GM21528 (cell line): ENCODE measurements at regions not wholly inside any gene's neighbourhood (a gene's known extent, or its start where the extent isn't known, plus 50 kb on each side); places are given as distances from the start of the nearest gene placed in this dataset.

Experiments used
- ATAC-seq: cut with Tn5 transposase; IDR thresholded peaks from one replicate; pipeline ENCODE4 v1.9.1; 2021; ENCODE audit warnings: mild to moderate bottlenecking, moderate library complexity; ENCODE audit not compliant: unreplicated experiment, low FRiP score

GRCh38 chr7:106487892-106488291 is 173.1 kb downstream of the CCDC71L start:
- no peak for ATAC-seq

- ATAC-seq: no peak
These were observed 174.6 kb downstream of the CCDC71L start for GRCh38 chr7:106486331-106486730.

DNA sequence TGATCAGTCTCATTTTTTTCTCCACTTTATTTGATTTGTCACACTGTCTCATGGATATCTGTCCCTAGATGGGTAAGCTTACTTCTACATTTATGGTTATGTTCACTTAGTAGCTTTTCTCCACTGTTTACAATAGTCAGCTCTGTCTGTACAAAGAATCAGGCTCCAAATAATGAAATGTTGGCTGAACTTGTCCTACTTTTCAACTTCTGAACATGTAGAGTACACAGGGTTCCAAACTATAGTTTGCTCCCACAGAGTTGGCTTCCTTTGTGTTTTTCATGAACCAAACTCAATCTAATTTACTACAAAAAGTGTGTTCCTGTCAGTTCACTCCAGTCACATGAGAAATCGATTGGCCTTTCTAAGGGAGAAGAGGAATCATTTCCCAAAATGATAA is 175.0 kb downstream of the CCDC71L start:
- no peak for ATAC-seq

GRCh38 chr7:106485031-106485551 is 175.9 kb downstream of the CCDC71L start:
- no peak for ATAC-seq

- ATAC-seq: no peak
These were observed 176.4 kb downstream of the CCDC71L start for GRCh38 chr7:106484562-106484961.

DNA sequence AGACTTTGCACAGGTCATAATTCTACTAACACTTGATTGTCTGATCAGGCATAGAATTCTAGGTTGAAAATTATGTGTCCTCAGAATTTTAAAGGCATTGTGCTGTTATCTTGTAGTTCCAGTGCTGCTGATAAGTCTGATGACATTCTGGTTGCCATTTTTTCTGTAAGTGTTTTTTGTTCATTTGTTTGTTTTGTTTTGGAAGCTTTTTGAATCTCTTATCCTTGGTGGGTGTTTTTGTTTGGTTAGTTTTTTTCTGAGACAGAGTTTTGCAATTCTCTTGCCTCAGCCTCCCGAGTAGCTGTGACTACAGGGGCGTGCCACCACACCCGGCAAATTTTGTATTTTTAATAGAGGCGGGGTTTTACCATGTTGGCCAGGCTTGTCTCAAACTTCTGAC is 178.9 kb downstream of the CCDC71L start:
- no peak for ATAC-seq

DNA sequence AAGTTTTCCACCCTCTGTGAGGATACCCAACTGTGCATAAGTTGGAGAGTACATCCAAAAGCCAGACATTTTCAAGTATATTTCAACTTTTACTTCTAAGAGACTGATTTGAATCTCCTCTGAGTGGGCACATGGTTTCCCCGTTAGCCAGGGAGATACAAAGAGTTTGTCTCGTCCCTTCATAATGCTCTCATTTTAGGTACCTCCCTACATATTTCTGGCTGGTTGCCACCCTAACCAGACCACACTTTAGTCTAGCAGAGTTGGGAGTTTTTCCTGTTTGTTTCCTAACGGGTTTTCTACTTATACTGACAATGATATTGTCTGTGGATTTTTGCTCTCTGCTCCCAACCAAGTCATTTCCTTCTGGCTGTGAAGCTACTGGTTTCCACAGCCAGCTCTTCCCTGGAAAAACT is 180.3 kb downstream of the CCDC71L start:
- no peak for ATAC-seq

DNA sequence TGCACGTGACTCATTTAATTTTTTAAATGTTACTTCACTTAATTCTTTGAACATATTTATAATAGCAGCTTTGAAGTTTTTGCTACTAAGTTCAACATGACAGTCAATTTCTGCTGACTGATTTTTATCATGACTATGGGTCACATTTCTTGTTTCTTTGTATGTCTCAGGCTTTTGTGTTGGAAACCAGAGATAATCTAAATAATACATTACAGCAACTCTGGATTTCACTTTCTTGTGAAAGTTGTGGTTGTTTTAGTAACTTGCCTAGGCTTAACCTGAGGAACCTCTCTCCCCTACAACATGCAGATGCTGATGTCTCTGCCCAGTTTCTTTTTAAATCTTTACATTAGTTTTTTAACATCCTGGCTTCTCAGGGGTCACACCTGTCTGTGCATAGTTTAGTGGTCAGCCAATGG is 180.8 kb downstream of the CCDC71L start:
- ATAC-seq: peak; percentile 62

GRCh38 chr7:106476751-106477150 is 184.2 kb downstream of the CCDC71L start:
- no peak for ATAC-seq

DNA sequence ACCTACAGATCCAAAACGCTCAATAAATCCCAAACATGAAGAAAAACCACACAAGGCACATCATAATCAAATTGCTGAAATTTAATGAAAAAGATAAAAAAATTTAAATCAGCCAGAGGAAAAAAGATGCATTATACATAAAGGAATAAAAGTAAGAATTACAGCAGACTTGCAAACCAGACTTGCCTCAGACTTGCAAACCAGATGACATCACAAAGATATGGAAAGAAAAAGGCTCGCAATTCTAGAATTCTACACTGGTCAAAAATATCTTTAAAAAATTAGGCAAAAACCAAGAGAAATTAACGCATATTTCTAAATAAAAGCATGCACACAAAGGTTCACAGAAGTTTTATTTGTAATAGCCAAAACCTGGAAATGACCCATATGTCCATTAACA is 188.0 kb upstream of the NAMPT start:
- ATAC-seq: no peak

DNA sequence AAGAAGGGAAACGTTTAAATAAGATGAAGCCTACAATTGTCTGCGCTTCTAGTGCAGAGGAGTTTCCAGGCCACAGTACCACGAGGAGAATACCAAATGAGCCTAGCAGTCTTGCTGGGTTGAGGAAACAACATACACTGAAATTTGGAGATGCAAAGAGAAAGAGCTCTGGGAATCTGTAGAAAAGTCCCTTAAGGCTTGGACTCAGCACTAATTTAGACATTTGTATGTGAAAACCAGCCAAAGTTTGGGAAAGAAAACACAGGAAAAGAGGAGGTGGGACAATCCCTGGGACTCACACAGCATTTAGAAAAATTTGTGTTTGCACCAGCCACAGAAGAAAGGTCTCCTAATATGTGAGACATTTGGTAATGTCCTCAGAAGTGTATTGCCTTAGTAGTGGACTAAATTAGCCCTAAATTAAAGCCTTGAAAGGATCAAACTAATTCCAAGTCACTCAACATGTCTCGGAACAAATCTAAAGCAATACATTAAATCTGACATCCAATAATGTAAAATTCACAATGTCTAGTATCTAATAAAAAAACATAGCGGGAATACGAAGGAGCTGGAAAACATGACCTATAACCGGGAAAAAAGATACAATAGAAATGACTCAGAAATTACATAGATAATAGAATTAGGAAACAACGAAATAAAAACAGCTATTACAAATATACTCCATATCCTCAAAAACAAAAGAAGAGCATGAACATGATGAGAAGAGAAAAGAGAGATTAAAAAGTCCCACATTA is 187.1 kb upstream of the NAMPT start:
- ATAC-seq: no peak

- no peak for ATAC-seq
These were observed 186.2 kb upstream of the NAMPT start for GRCh38 chr7:106471021-106471420.

DNA sequence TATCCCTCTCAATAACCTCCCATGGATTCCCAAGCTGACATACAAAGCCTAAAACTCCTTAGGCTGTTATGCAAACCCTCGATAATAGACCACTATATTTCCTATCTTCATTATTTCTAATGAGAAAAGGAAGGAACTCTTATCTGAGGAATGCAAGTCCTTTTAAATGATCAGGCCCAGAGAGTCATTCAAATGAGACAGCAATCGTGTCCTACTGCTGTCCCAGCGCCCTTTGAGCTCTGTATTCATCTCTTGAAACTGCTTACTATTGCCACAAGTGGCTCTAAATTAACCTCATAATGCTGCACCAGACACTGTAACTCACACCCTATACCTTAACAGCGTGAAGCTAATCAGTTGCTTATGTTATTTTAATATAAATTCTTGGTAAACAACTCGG is 182.1 kb upstream of the NAMPT start:
- ATAC-seq: no peak

GRCh38 chr7:106465704-106466468 is 181.1 kb upstream of the NAMPT start:
- ATAC-seq: no peak

DNA sequence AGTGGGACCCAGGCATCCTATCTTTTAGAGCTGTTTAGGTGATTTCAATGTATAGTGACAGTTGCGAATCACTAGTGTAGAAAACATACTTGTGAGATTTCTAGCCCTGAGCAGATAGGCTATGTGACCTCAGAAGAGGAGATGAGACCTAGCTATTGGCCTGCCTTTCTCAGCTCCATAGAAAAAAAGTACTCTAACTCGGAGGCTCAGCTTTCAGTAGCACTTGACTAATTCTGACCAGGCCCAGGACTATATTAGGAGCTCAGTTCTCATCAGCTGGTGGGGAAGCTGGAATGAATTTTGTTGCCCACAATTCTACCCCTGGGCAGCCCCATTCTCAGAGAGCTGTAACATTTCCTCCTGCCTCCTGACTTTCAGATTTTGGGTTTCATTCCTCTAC is 179.9 kb upstream of the NAMPT start:
- no peak for ATAC-seq

GRCh38 chr7:106463851-106464611 is 179.2 kb upstream of the NAMPT start:
- no peak for ATAC-seq

GRCh38 chr7:106462914-106463482 is 178.2 kb upstream of the NAMPT start:
- ATAC-seq: no peak

- no peak for ATAC-seq
These were observed 177.6 kb upstream of the NAMPT start for GRCh38 chr7:106462365-106462859.

GRCh38 chr7:106460792-106461254 is 176.0 kb upstream of the NAMPT start:
- ATAC-seq: no peak

DNA sequence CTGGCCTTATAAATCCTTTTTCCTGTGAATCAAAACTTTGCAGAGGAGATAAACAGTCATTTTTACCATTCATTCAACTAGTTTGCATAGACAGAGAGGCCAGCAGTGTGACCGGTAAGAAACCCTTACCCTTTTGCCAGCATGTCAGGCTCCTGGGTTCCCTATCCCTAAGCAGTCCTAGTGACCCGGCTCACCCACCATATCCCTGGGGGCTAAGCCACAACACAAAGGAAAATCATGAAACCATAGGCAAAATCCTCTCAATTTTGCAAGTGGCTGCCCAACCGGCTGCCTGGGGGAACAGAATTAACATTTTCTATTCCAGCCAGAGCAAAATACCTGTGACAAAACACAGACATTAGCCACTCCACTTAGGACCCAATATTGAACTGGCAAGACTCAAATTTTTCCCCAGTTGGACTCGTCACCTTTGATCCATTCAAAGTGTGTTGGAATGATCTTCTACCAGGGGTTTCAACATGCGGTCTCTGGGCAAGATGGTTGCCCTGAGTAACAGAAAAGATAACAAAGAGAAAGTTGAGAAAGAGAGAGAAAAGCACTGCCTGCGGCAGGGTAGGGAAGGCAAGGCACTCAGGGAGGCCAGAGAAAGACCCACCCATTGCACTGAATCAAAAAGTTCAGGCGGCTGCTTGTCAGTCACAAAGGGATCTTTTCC is 174.8 kb upstream of the NAMPT start:
- no peak for ATAC-seq
